Femur (tissue), 1 donor: ENCODE measurements at regions not wholly inside any gene's neighbourhood (a gene's known extent, or its start where the extent isn't known, plus 50 kb on each side); places are given as distances from the start of the nearest gene placed in this dataset.
A peak's percentile ranks its signal among the peaks of the same experiment; 100 is the strongest.

ENCODE experiments used
- DNase-seq: peaks from one replicate; pipeline ENCODE4 v3.0.0-alpha.2; 2017

DNA sequence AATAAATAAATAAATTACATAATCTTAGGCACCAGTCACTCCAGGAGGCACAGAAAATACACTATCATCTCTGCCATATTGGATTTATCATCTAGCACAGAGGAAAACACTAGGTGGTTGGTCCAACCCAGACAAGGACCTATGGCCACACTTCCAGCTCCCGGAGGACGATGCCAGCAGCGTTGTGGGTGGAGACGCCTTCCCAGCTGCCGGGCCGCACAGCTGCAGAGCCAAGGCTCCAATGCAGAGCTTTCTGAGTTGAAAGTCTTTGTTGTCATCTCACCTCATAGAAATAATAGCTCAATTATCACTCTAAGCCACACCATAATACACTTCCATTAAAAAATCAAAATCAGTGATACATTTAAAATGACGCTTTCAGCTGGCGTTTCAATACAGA, 457.1 kb upstream of the SALL3 start:
- no peak for DNase-seq

DNA sequence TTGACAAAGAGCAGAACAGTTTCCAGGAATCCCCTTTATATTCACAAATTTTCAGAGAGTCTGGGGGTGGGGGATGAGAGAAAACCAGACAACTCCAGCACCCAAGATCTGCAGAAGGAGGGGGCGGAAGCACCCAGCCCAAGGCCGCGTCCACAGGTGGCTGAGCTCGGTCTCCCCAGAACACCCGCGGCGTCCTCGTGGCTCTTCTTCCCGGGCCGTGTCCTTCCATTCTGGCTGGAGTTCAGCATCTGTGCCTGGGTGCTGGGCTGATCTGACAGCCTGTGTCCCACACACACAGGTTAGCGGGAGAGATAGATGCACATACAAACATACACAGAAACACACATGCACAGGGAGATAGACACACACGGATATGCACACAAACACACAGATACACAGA, 455.8 kb upstream of the SALL3 start:
- DNase-seq, result no peak

DNA sequence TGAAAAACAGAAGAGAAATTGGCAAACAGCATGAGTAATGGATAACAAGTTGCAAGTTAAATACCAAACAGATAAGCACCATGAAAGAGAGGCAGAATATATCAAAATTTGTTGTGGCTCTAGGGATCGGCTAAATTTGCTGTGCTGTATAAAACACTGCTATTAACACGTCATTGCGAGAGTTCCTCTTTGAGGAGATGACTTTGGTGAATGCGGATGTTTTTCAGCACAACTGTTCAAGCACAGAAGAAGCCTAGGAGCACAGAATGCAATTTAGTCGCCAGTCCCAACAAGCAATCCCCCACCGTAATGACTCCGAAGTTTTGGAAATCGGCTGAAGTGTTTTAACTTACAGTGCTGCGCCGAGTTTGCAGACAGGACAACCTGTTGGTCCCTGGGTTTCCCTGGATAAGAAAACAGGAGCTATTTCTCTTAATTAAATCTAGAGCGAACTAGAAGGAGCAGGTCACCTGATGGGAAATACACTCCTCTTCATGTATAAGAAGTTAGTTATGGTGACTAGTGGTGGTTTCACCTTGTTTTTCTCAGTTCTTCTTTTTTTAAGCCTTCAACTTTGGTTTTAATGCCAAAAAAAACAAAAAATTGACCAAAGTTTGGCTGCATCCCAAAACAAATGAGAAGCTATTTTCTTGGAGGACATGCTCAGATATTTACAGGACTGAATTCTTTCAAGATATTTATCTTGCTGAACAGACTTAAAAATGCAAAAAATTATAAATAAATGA, 454.1 kb upstream of the SALL3 start:
- no peak for DNase-seq

DNA sequence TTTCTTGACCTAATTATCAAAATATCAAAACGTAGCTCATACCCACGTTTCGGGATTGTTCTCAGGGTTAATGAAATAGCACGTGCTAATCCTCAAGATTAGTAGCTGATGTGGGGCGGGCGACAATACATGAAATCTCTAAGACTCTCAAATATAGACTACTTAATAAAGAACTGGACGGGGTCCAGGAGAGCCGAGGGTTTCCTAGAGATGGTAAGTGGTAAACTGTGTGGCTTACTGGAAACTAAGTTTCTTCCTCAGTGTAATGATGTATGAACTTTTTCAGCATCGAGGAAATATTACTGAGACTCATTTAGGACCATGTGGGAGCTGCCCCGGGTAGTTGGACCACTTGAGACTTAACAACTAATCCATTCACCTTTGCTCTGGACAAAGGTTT, 453.3 kb upstream of the SALL3 start:
- DNase-seq, result no peak

DNA sequence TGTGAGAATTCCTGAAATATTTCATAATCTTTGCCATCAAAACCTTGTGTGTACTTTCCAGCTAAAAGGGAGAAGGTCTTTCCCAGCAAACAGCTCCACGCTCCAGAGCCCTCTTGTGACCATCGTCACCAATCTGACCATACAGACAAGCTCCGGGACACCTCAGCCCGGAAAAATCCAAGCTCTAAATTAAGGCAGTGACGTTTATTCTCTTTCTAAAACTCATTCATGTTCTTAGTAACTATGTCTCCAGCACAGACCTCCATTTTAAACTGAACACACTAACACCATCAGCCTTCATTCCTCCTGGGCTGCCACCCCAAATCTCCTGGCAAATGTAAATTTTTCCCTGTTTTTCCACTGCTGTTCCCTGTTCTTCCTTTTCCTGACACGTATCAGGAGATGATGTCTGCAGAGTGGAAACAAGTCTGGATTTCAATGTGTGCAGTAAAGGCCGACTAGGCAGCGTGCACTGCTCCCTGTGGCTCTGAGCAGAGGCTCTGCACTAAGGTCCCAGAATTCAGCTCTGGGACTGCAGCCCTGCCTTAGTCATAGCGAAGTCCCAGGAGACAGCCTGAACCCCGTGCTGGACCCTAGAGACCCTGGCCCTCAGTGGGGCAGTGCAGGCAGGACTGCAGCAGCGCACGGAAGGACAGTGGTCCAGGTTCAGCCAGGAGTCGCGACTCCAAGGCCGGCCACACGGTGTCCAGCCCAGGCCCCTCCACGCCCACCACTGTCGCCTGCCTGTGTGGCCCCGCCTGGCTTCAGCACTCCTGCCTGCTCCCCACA, 452.5 kb upstream of the SALL3 start:
- no peak for DNase-seq

- DNase-seq, result no peak
Measured at GRCh38 chr18:78527984-78528383, 451.6 kb upstream of the SALL3 start.

- no peak for DNase-seq
Measured at GRCh38 chr18:78528411-78529258, 451.0 kb upstream of the SALL3 start.

DNA sequence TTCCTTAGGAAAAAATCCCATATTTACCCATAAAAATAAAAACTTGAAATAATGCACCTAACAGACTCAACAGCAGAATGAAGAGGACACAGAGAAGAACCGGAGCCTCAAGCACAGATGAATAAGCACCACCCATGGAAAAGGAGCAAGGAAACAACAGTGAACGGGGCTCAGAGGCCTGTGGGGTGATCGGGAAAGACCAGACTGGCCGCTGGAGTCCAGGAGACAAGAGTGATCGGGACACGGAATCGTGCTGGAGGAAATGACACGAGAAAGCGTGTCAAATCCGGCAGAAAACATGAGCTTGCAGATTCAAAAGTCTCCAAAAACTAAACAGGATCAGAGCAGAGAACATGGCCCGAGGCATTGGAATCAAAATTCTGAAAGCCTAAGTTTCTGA, 448.0 kb upstream of the SALL3 start:
- DNase-seq, result no peak

- no peak for DNase-seq
Measured at GRCh38 chr18:78538669-78539440, 440.8 kb upstream of the SALL3 start.

DNA sequence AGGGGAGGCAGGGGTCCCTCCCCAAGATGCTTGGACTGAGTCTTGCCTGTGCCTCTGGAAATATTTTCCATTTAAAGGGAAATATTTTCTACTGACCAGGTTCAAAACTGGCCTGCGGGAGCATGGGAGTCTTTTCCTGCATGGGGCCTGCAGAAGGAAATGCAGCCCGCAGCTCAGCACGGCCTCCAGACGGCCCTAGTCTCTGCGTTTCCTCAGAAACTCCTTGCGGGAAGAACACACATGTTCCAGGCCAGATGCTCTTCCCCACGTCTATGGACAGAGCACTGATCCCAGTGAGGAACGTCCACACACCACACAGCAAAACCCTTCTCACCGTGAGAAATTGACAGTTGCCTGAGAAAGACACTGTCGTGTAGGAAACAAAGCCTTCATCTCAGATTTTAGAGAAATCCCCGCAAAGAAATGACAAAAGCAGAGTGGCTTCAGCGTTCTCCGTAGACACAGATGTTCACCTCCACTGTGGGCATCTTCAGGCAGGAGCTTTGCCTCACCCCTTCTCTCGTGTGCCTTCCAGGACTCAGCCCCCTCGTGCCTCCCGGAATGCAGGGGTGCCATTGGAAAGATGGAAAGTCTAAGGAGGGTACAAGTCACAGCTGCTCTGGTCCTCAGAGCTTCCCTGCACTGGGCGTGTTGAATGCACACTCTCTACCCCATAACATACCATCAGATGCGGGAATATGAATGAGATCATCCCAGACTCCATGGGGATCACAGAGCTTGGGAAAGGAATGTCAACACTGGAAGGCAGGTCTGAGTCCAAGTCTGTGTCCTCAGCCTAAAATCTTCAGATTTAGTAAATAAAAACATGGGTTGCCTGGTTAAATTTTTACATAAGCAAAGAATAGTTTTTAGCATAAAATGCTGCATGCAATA, 438.7 kb upstream of the SALL3 start:
- DNase-seq, result no peak

DNA sequence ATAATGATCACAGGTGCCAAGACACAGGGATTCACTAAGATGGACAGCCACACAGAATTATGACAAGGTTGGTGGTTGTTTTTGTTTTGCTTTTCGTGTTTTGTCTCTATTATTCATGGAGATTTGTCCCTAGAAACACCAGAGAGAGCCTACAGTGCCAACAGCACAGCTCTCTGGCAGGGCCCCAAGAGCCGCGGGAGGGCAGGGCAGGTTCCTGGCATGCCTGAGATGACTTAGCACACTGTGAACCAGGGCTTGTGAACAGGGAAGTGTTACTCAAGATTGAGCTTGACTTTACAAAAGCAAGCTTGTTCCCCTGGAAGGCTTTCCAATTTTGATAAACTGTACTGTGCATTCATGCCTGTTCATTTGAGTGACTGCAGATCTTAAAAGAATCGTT, 437.4 kb upstream of the SALL3 start:
- peak; percentile 74 for DNase-seq

GRCh38 chr18:78543201-78543725, 436.4 kb upstream of the SALL3 start:
- DNase-seq, result no peak

DNA sequence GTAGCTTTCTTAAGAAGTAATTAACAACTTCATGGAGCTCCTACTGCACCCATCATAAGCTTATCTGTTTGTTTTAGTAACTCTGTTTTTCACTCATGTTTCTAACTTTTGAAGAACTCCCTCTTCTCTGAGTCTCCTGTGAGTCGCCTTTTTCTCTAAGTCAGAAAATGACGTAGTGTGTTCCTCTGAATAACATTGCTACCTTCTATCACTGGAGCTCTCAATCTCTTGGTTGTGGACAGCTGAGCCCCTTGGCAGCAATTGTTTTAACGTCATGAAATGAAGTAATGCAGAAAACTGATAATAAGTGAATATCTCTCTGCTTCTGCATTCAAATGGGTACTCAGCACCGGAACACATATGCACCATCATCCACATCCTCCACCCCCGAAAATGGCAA, 433.3 kb upstream of the SALL3 start:
- DNase-seq, result no peak

- DNase-seq, result no peak
Measured at GRCh38 chr18:78547817-78548216, 431.8 kb upstream of the SALL3 start.

DNA sequence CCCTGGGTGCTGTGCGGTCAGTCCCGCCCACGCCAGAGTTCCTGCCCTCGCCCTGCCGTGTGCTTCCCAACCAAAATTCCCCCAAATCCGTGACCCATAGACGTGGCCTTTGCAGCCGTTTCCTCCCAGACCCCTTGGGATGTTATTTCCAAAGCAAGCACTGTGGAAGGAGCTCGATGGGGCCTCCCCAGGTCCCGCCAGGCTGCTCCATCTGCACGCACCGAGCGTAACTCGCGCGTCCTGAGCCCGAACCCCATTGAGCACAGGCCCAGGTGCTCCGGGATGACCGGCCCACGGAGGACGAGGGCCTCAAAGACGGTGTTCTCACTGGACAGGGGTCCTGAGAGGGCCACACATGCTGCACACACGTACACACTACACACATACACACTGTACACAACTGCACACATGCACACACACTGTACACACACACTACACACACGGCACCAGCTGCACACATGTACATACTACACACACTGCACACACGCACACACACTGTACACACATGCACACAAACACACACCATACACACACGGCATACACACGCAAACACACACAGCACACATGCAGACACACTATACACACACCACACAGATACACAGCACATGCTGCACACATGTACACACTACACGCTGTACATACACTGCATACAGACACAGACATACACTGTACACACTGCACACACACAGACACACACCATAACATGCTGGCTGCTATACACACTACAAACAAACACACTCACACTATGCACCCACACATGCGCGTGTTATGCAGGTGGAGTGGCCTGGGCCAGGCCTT, 431.2 kb upstream of the SALL3 start:
- no peak for DNase-seq

- no peak for DNase-seq
Measured at GRCh38 chr18:78549971-78550370, 429.6 kb upstream of the SALL3 start.

DNA sequence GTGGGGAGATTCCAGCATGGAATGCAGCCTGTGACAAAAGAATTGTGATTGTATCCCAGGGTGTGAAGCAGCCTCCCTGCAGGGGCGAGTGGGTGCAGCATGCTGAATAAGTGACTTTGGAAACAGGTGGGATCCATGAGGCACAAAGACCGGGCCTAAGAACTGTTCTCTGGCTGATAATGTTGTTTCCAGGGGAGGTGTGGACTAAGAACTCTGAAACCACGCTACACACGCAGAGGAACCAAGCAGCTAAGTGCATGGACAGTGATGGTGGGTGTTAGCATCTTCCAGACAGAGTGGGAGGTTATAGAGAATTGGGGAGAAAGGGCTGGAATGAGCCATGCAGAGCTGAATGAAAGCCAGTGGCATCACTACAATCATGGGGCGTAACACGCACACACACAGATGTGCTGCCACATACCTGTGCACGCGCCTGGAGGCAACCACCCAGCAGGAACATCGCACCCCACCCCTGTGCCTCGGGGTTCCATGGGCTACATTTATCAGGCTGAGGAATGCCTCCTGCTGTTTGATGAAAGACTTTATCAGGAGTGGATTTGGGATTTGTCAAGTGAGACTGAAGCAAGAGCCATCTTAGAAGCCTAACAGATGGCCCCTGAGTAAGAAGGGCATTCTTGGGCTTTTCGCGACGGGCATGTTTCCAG, 424.5 kb upstream of the SALL3 start:
- DNase-seq, result no peak

DNA sequence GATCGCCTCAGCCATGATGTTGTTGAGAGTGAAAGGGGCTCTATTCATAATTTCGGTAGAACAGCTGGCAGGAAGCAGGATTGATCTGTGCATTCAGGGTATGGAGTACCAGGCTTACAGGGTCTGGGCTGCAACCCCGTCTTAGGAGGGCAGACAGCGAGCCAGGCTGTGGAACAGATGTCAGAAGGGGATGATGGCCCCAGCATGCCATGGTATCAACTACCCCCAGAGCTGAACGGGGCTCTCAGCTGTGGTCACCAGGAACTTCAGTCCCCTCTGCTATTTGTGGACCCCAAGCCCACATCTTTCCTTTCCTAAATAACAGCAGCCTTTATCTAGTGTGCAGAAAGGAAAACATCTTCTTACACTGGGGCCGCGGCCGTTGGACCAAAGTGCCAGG, 422.2 kb upstream of the SALL3 start:
- DNase-seq, result no peak

DNA sequence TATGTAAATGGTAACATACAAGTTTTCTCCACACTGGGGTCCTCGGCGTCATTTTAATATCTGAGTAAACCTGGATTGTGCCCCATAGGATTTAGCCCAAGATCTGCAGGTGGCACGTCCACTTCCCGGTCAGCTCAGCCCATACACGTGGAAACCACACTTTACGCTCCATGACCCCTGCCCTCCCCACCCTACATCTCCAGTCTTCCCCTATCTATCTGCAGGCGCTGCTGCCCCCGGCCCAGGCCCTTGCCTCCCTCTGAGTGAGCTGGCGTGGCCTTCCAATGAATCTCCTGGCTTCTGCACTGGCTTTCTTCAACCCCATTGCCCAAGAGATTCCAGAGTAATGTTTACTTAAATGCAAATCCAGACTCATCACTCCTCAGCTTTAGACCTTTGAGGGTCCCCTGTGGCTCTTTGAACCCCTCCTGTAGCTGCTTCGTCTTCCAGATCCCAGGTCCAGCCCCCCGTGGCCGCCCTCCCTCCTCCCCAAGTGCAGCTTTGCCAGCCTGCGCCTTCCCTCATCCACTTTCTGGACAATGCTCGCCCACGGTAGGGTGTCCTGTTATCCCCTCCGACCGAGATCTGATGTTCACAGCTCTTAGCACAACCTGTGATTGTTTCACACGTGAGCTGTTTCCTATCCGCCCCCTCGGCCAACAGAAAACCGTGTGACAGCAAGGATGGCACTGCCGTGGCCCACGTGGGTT, 421.4 kb upstream of the SALL3 start:
- DNase-seq, result no peak
